SK-N-SH (cell line): ENCODE measurements at regions not wholly inside any gene's neighbourhood (a gene's known extent, or its start where the extent isn't known, plus 50 kb on each side); places are given as distances from the start of the nearest gene placed in this dataset.

ENCODE experiments used
- EP300 ChIP-seq, 2 experiments: IDR thresholded peaks; 2 replicates each; pipeline versions ENCODE4 v1.4.0 to v1.6.1; 2012; ENCODE audit warnings: borderline replicate concordance in 1 of 2, low read depth in 1 of 2, low read length in 1 of 2
- EZH2phosphoT487 ChIP-seq: fragments of 200-600 bp; sonication (generic); IDR thresholded peaks from 2 replicates; pipeline ENCODE4 v1.6.1; 2017; ENCODE audit warnings: low read depth, mixed run types, mild to moderate bottlenecking, antibody characterized with exemption, moderate library complexity, borderline replicate concordance
- FOSL2 ChIP-seq: IDR thresholded peaks from 2 replicates; pipeline ENCODE4 v1.4.0; 2012; ENCODE audit warnings: low read depth, mild to moderate bottlenecking, moderate library complexity, borderline replicate concordance
- JUND ChIP-seq: IDR thresholded peaks from 2 replicates; pipeline ENCODE4 v1.4.0; 2012
- NRF1 ChIP-seq: IDR thresholded peaks from 2 replicates; pipeline ENCODE4 v1.6.1; 2012; ENCODE audit warnings: low read depth, mild to moderate bottlenecking, low read length
- RAD21 ChIP-seq: IDR thresholded peaks from 2 replicates; pipeline ENCODE4 v1.6.1; 2012; ENCODE audit warnings: mild to moderate bottlenecking, low read length
- RXRA ChIP-seq: IDR thresholded peaks from 2 replicates; pipeline ENCODE4 v1.4.0; 2012; ENCODE audit warnings: low read depth, mild to moderate bottlenecking, borderline replicate concordance
- SMC3 ChIP-seq: IDR thresholded peaks from 2 replicates; pipeline ENCODE4 v1.6.1; 2012; ENCODE audit warnings: low read depth, low read length, improper control_type of control experiment
- TF ChIP-seq, protein P1 (sequence below): fragments of 200-600 bp; sonication (generic); IDR thresholded peaks from 2 replicates; pipeline ENCODE4 v1.6.1; 2017; ENCODE audit warnings: antibody characterized with exemption, mild to moderate bottlenecking, moderate library complexity
- TF ChIP-seq, protein P2 (sequence below): IDR thresholded peaks from 2 replicates; pipeline ENCODE4 v1.4.0; 2012; ENCODE audit warnings: low read depth, borderline replicate concordance
- TF ChIP-seq, protein P3 (sequence below): fragments of 150-350 bp; IDR thresholded peaks from 2 replicates; pipeline ENCODE4 v1.6.1; 2017; ENCODE audit warnings: antibody characterized with exemption, low read length, low read depth, borderline replicate concordance
- TF ChIP-seq, protein P4 (sequence below): IDR thresholded peaks from 2 replicates; pipeline ENCODE4 v1.4.0; 2012; ENCODE audit warnings: low read depth

DNA sequence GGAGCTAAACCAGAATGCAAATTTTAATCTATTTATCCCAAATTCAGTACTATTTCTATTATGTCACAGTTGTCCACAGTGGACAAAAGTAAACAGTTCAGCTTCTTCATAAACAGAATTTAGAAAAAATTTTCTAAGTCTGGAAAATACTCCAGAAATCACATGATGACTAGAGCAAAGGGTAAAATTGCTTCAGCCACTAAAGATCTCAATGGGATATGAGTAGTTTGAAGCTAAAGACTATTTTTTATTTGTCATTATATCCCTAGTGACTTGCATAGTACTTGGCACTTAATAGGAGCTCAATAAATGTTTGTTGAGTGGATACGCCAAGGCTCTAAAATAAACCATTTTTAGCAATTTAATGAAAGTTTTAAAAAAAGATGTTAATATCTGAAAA is 354.3 kb upstream of the AGTR1 start:
- TF ChIP-seq, protein P1, sequence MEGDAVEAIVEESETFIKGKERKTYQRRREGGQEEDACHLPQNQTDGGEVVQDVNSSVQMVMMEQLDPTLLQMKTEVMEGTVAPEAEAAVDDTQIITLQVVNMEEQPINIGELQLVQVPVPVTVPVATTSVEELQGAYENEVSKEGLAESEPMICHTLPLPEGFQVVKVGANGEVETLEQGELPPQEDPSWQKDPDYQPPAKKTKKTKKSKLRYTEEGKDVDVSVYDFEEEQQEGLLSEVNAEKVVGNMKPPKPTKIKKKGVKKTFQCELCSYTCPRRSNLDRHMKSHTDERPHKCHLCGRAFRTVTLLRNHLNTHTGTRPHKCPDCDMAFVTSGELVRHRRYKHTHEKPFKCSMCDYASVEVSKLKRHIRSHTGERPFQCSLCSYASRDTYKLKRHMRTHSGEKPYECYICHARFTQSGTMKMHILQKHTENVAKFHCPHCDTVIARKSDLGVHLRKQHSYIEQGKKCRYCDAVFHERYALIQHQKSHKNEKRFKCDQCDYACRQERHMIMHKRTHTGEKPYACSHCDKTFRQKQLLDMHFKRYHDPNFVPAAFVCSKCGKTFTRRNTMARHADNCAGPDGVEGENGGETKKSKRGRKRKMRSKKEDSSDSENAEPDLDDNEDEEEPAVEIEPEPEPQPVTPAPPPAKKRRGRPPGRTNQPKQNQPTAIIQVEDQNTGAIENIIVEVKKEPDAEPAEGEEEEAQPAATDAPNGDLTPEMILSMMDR: no peak
- TF ChIP-seq RAD21 (no peak), EZH2phosphoT487 (no peak), EP300 (IDR thresholded peaks at IDR 0.05; ENCODE audit: borderline replicate concordance in 1 of 2, low read depth in 1 of 2, low read length in 1 of 2) (no peak), JUND (no peak), FOSL2 (no peak), RXRA (no peak), SMC3 (no peak), NRF1 (no peak)
- TF ChIP-seq, protein P2, sequence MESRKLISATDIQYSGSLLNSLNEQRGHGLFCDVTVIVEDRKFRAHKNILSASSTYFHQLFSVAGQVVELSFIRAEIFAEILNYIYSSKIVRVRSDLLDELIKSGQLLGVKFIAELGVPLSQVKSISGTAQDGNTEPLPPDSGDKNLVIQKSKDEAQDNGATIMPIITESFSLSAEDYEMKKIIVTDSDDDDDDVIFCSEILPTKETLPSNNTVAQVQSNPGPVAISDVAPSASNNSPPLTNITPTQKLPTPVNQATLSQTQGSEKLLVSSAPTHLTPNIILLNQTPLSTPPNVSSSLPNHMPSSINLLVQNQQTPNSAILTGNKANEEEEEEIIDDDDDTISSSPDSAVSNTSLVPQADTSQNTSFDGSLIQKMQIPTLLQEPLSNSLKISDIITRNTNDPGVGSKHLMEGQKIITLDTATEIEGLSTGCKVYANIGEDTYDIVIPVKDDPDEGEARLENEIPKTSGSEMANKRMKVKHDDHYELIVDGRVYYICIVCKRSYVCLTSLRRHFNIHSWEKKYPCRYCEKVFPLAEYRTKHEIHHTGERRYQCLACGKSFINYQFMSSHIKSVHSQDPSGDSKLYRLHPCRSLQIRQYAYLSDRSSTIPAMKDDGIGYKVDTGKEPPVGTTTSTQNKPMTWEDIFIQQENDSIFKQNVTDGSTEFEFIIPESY: no peak
- TF ChIP-seq, protein P3, sequence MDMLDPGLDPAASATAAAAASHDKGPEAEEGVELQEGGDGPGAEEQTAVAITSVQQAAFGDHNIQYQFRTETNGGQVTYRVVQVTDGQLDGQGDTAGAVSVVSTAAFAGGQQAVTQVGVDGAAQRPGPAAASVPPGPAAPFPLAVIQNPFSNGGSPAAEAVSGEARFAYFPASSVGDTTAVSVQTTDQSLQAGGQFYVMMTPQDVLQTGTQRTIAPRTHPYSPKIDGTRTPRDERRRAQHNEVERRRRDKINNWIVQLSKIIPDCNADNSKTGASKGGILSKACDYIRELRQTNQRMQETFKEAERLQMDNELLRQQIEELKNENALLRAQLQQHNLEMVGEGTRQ: no peak
- TF ChIP-seq, protein P4, sequence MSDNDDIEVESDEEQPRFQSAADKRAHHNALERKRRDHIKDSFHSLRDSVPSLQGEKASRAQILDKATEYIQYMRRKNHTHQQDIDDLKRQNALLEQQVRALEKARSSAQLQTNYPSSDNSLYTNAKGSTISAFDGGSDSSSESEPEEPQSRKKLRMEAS: no peak
